ENCODE measurements at regions not wholly inside any gene's neighbourhood (a gene's known extent, or its start where the extent isn't known, plus 50 kb on each side); places are given as distances from the start of the nearest gene placed in this dataset.
"Not testable (repeated sequence)": the region's sequence is repeated elsewhere in the genome, so short reads cannot be mapped to it uniquely, and the experiment has no call there.

GRCh38 chr10:3264161-3264761, 91.7 kb upstream of the PITRM1 start:
- DNase-seq (ENCODE audit: low spot score), result no peak

GRCh38 chr10:3263747-3264146, 91.2 kb upstream of the PITRM1 start:
- DNase-seq (ENCODE audit: low spot score), result no peak

GRCh38 chr10:3263082-3263481, 90.5 kb upstream of the PITRM1 start:
- no peak for DNase-seq (ENCODE audit: low spot score)

GRCh38 chr10:3261921-3262320, 89.3 kb upstream of the PITRM1 start:
- no peak for DNase-seq (ENCODE audit: low spot score)

- DNase-seq (ENCODE audit: low spot score), result no peak
These were observed 87.7 kb upstream of the PITRM1 start for GRCh38 chr10:3260066-3260834.

GRCh38 chr10:3259499-3259898, 86.9 kb upstream of the PITRM1 start:
- no peak for DNase-seq (ENCODE audit: low spot score)

- no peak for DNase-seq (ENCODE audit: low spot score)
These were observed 85.8 kb upstream of the PITRM1 start for GRCh38 chr10:3258394-3258793.

GRCh38 chr10:3255616-3256015, 83.0 kb upstream of the PITRM1 start:
- DNase-seq (ENCODE audit: low spot score), result no peak

GRCh38 chr10:3255075-3255474, 82.5 kb upstream of the PITRM1 start:
- DNase-seq (ENCODE audit: low spot score), result no peak

- not testable (repeated sequence) for DNase-seq (ENCODE audit: low spot score)
These were observed 81.4 kb upstream of the PITRM1 start for GRCh38 chr10:3253974-3254373.

GRCh38 chr10:3251172-3251571, 78.6 kb upstream of the PITRM1 start:
- no peak for DNase-seq (ENCODE audit: low spot score)

- DNase-seq (ENCODE audit: low spot score), result no peak
These were observed 76.8 kb upstream of the PITRM1 start for GRCh38 chr10:3249307-3249889.

- no peak for DNase-seq (ENCODE audit: low spot score)
These were observed 76.1 kb upstream of the PITRM1 start for GRCh38 chr10:3248526-3249306.

- DNase-seq (ENCODE audit: low spot score), result no peak
These were observed 72.8 kb upstream of the PITRM1 start for GRCh38 chr10:3245395-3245794.

GRCh38 chr10:3241967-3242650, 69.5 kb upstream of the PITRM1 start:
- no peak for DNase-seq (ENCODE audit: low spot score)

GRCh38 chr10:3241274-3241921, 68.8 kb upstream of the PITRM1 start:
- DNase-seq (ENCODE audit: low spot score), result no peak

- DNase-seq (ENCODE audit: low spot score), result no peak
These were observed 67.6 kb upstream of the PITRM1 start for GRCh38 chr10:3239920-3240894.

GRCh38 chr10:3239066-3239919, 66.7 kb upstream of the PITRM1 start:
- peak; percentile 84 for DNase-seq (ENCODE audit: low spot score)

- no peak for DNase-seq (ENCODE audit: low spot score)
These were observed 65.7 kb upstream of the PITRM1 start for GRCh38 chr10:3238115-3238871.

All from D341Med (cell line).